Neural cell (in vitro differentiated cells): ENCODE measurements at regions not wholly inside any gene's neighbourhood (a gene's known extent, or its start where the extent isn't known, plus 50 kb on each side); places are given as distances from the start of the nearest gene placed in this dataset.
A peak's percentile ranks its signal among the peaks of the same experiment; 100 is the strongest.

ENCODE experiments used
- CTCF ChIP-seq: fragments of 450-650 bp; IDR thresholded peaks from 2 replicates; pipeline ENCODE4 v1.5.1; 2014; ENCODE audit warnings: antibody characterized with exemption, mild to moderate bottlenecking, moderate library complexity; ENCODE audit not compliant: poor library complexity, severe bottlenecking
- EP300 ChIP-seq: fragments of 450-650 bp; conservative IDR thresholded peaks from 2 replicates; pipeline ENCODE4 v1.6.1; 2014; ENCODE audit warnings: antibody characterized with exemption, mild to moderate bottlenecking, moderate library complexity; ENCODE audit not compliant: poor library complexity, severe bottlenecking
- EZH2 ChIP-seq: fragments of 200-600, 300-800 bp; shearing (Covaris generic), sonication (generic); IDR thresholded peaks from 2 replicates; pipeline ENCODE4 v1.6.1; 2014; ENCODE audit warnings: antibody characterized with exemption, low read length, borderline replicate concordance, mild to moderate bottlenecking; ENCODE audit not compliant: insufficient read depth, poor library complexity, severe bottlenecking
- MXI1 ChIP-seq: fragments of 450-650 bp; conservative IDR thresholded peaks from 2 replicates; pipeline ENCODE4 v1.6.1; 2014; ENCODE audit warnings: antibody characterized with exemption, mild to moderate bottlenecking; ENCODE audit not compliant: poor library complexity, severe bottlenecking
- POLR2AphosphoS5 ChIP-seq: IDR thresholded peaks from 2 replicates; pipeline ENCODE4 v1.6.1; 2012
- RAD21 ChIP-seq: fragments of 450-650 bp; conservative IDR thresholded peaks from 2 replicates; pipeline ENCODE4 v1.6.1; 2014; ENCODE audit warnings: antibody characterized with exemption, mild to moderate bottlenecking, moderate library complexity
- REST ChIP-seq: IDR thresholded peaks from 2 replicates; pipeline ENCODE4 v1.6.1; 2012; ENCODE audit warnings: borderline replicate concordance
- SMC3 ChIP-seq: fragments of 450-650 bp; conservative IDR thresholded peaks from 2 replicates; pipeline ENCODE4 v1.6.1; 2014; ENCODE audit warnings: antibody characterized with exemption, mild to moderate bottlenecking, moderate library complexity; ENCODE audit not compliant: poor library complexity
- TAF1 ChIP-seq: IDR thresholded peaks from 2 replicates; pipeline ENCODE4 v1.6.1; 2012; ENCODE audit warnings: low read depth

DNA sequence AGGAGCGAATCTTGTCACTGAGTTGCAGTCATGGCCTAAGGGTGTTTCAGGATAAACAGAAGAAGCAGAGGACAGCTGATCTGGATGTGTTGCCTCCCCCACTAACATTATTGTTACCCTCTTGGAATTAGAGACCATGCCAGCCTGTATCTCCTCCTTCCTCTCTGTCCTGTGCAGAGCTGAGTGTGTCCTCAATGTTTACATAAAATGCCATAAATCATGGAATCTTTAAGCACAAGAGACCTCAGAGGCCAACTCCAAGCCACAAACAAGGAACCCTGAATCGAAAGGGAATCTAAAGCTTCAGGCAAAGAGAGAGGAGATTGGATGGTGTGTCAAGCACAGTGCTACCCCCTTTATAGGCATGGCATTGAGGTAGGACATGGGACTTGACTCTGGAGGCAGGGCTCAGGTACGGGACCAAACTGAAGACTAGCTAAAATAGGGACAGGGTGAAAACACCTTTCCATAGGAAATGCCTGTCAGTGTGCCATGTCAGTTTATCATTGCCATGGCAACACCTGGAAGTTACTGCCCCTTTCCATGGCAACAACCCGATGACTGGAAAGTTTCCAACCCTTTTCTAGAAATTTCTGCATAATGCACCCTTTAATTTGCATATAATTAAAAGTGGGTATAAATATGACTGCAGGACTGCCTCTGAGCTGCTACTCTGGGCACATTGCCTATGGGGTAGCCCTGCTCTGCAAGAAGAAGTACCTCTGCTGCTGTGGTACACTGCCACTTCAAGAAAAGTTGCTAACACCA lies 489.7 kb downstream of the MIAT start:
- TF ChIP-seq TAF1 (no peak), CTCF (no peak), POLR2AphosphoS5 (no peak), EP300 (peak; percentile 43), REST (no peak), EZH2 (no peak), MXI1 (no peak), RAD21 (no peak), SMC3 (no peak)
